GM12864 (cell line): ENCODE measurements at regions not wholly inside any gene's neighbourhood (a gene's known extent, or its start where the extent isn't known, plus 50 kb on each side); places are given as distances from the start of the nearest gene placed in this dataset.

Experiments
- DNase-seq: peaks from one replicate; pipeline ENCODE4 v3.0.0-alpha.2; 2011; ENCODE audit warnings: low read depth
- H3K4me3 ChIP-seq: 2 replicates; pipeline ENCODE4 v1.5.1; 2011; ENCODE audit warnings: mild to moderate bottlenecking, low read depth, low read length, control low read depth
- CTCF ChIP-seq: IDR thresholded peaks from 2 replicates; pipeline ENCODE4 v1.5.1; 2011; ENCODE audit warnings: low read depth, mild to moderate bottlenecking, moderate library complexity, low read length, control low read depth, inconsistent platforms; ENCODE audit errors: missing control alignments

DNA sequence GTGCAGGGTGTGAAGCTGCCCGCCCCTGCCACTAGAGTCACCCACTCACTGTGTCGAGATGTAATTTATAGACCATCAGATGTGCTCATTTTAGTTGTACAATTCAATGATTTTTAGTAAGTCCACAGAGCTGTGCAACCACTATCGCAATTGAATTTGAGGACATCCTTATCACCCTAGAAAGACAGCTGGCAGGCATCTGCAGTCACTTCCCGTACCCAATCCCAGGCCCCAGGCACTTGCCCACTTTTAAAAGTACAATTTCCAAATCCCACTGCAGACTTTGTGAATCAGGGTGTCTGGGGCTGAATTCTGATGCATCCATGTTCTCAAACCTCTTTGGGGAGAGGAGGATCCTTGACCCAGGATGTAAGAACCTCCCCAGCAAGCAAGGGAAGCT, 521.3 kb upstream of the SALL3 start:
- DNase-seq = no peak
- H3K4me3 ChIP-seq = no peak overlapping the region
- no peak for TF ChIP-seq CTCF

DNA sequence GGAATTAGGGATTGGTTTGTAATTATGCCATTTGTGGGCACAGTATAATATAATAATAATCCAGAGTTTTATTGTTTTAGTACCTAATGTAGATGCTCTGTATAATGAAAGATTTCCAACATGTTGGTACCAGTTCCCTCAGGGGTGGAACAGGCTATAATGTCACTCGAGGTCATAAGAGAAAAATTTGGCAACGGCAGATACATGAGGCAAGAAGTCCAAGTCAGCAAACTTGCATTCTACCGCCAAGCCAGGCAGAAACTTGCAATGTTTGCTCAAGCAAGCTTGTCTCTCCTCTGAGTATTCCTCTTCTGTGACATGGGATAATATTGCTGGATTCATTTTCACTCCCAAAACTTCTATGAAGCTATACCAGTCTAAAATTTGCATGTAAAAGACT, 520.0 kb upstream of the SALL3 start:
- no peak for DNase-seq
- no peak overlapping the region for H3K4me3 ChIP-seq
- no peak for TF ChIP-seq CTCF

GRCh38 chr18:78460558-78460957, 519.1 kb upstream of the SALL3 start:
- DNase-seq = no peak
- H3K4me3 ChIP-seq = no peak overlapping the region
- no peak for TF ChIP-seq CTCF

DNA sequence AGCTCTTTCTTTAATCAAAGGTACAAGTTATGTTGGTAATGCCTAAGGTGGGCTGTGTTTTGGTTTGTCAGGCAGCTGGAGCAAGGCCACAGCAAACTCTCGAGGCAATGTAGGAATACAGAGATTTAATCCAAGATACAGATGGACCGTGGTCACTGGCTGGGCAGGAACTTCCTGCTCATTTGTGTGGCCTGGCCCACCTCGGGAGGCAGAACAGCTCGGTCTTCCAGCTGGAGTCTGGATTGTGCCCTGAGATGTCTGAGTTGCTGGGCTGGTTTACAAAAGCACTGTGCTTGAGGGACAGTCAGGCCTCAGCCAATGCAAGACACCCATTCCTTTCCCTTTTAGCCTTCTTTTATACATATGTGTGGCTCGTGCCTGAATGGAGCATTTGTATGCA, 506.1 kb upstream of the SALL3 start:
- DNase-seq = no peak
- no peak for TF ChIP-seq CTCF
- H3K4me3 ChIP-seq = no peak overlapping the region

DNA sequence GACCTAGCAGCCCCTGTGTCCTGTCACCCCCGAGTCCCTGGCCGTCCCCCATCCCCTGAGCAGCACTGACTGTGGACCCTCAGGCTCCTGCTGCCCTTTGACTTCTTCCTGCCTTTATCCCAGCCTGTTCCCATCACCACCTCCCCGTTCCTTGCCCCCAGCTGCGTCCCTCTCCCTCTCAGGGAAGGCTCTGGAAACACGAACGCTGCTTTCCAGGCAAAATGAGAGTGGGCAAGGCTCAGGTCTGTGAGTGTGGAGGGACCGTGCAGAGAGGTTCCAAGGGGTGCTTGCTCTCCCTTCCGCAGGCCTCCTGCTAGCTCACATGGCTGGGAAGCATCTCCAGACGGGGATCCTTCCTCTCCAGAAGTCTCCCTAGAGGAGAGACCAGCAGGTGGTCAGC, 501.8 kb upstream of the SALL3 start:
- no peak for DNase-seq
- no peak overlapping the region for H3K4me3 ChIP-seq
- no peak for TF ChIP-seq CTCF

DNA sequence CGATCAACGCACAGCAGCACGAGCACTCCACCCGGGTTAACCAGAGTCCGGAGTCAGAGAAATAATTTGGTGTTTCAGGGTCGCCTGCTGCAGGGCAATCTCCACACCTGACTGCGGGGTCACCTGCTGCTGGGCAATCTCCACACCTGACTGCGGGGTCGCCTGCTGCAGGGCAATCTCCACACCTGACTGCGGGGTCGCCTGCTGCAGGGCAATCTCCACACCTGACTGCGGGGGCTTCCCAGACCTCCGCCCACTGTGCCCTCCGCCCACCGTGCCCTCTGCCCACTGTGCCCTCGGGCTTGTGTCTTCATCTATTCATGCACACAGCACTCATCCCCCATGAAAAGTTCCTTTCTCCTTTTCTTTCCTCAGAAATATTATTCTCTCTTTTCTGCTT, 500.2 kb upstream of the SALL3 start:
- DNase-seq = no peak
- no peak for TF ChIP-seq CTCF
- H3K4me3 ChIP-seq = no peak overlapping the region

DNA sequence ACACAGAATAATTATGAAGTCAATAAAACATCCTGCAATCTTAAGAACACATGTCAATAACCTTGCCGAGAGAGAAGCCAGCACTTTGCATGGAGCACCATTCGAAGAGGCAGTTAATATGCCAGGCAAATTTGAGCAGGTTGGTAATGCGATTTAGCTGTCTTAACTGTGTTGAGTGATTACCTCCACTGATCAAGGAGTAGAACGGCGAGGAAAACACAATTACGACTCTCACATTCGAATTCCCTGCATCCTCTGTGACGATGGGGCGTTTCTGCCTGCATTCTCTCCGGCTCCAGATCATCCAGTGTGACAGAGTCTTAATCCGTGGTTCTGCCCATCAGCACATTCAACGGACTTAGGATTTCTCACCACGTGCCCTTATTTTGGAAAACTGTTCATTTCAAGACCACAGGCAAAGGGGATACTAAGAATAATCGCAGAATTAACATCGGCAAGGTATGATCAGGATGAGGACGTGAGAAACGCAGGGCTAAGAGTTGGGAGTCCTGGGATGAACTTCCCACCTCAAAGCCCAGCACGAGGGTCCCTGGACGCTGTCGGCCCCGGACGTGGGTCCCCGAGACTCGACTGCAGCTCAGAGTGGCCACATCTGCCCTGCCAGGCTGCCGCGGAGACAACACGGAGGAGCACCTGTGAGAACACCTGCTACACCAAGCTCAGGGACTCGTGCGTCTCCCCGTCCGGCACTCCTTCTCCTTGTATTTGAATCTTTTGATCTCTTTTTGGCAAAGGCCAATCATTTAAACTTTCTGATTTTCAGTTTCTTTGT, 499.2 kb upstream of the SALL3 start:
- no peak for DNase-seq
- H3K4me3 ChIP-seq = no peak overlapping the region
- no peak for TF ChIP-seq CTCF
